H9 (cell line): ENCODE measurements at regions not wholly inside any gene's neighbourhood (a gene's known extent, or its start where the extent isn't known, plus 50 kb on each side); places are given as distances from the start of the nearest gene placed in this dataset.

Experiments
- DNase-seq: peaks from one replicate; pipeline ENCODE4 v3.0.0-alpha.2; 2017
- H2AFZ ChIP-seq: one replicate; pipeline ENCODE4 v1.6.1; 2013; ENCODE audit warnings: mild to moderate bottlenecking, low read length, control low read depth, moderate library complexity
- H2AK5ac ChIP-seq: 2 replicates; pipeline ENCODE4 v1.6.1; 2013; ENCODE audit warnings: low read length, control low read depth, mixed read lengths; ENCODE audit not compliant: insufficient read length
- H2BK120ac ChIP-seq: one replicate; pipeline ENCODE4 v1.6.1; 2013; ENCODE audit warnings: low read depth, mild to moderate bottlenecking, low read length, control low read depth, inconsistent platforms; ENCODE audit not compliant: poor library complexity, severe bottlenecking
- H2BK12ac ChIP-seq: 2 replicates; pipeline ENCODE4 v1.6.1; 2013; ENCODE audit warnings: low read length, control low read depth, mixed read lengths, low read depth; ENCODE audit not compliant: insufficient read length
- H2BK15ac ChIP-seq: 2 replicates; pipeline ENCODE4 v1.6.1; 2013; ENCODE audit warnings: low read depth, low read length, control low read depth
- H2BK20ac ChIP-seq: one replicate; pipeline ENCODE4 v1.6.1; 2013; ENCODE audit warnings: low read depth, mild to moderate bottlenecking, low read length, control low read depth, inconsistent platforms; ENCODE audit not compliant: poor library complexity, severe bottlenecking
- H2BK5ac ChIP-seq: 2 replicates; pipeline ENCODE4 v1.6.1; 2013; ENCODE audit warnings: low read length, control low read depth, mixed read lengths; ENCODE audit not compliant: insufficient read length
- H3K14ac ChIP-seq: 2 replicates; pipeline ENCODE4 v1.6.1; 2013; ENCODE audit warnings: low read length, control low read depth; ENCODE audit not compliant: insufficient read depth
- H3K18ac ChIP-seq: 2 replicates; pipeline ENCODE4 v1.6.1; 2013; ENCODE audit warnings: low read depth, mild to moderate bottlenecking, mixed read lengths, low read length, control low read depth; ENCODE audit not compliant: insufficient read length
- H3K23ac ChIP-seq: 2 replicates; pipeline ENCODE4 v1.6.1; 2013; ENCODE audit warnings: low read length, control low read depth, mixed read lengths, low read depth; ENCODE audit not compliant: insufficient read length
- H3K23me2 ChIP-seq: 2 replicates; pipeline ENCODE4 v1.6.1; 2013; ENCODE audit warnings: low read depth, mild to moderate bottlenecking, mixed read lengths, low read length, control low read depth; ENCODE audit not compliant: insufficient read length, poor library complexity, severe bottlenecking
- H3K27ac ChIP-seq: 2 replicates; pipeline ENCODE4 v1.5.1; 2013; ENCODE audit warnings: low read length, control low read depth, mixed read lengths, low read depth; ENCODE audit not compliant: insufficient read length
- H3K27me3 ChIP-seq: 2 replicates; pipeline ENCODE4 v1.6.1; 2013; ENCODE audit warnings: low read length, control low read depth, inconsistent platforms; ENCODE audit not compliant: insufficient read depth
- H3K4ac ChIP-seq: 2 replicates; pipeline ENCODE4 v1.6.1; 2013; ENCODE audit warnings: low read depth, mild to moderate bottlenecking, control low read depth, inconsistent platforms, low read length, moderate library complexity
- H3K4me1 ChIP-seq: 2 replicates; pipeline ENCODE4 v1.6.1; 2013; ENCODE audit warnings: low read length, control low read depth, inconsistent platforms; ENCODE audit not compliant: insufficient read depth
- H3K4me2 ChIP-seq: 2 replicates; pipeline ENCODE4 v1.6.1; 2013; ENCODE audit warnings: low read length, control low read depth, mixed read lengths; ENCODE audit not compliant: insufficient read length, insufficient read depth
- H3K56ac ChIP-seq: 2 replicates; pipeline ENCODE4 v1.6.1; 2013; ENCODE audit warnings: low read depth, mild to moderate bottlenecking, mixed read lengths, low read length, control low read depth; ENCODE audit not compliant: insufficient read length
- H3K79me1 ChIP-seq: 2 replicates; pipeline ENCODE4 v1.6.1; 2013; ENCODE audit warnings: low read depth, mild to moderate bottlenecking, moderate library complexity, low read length, control low read depth, inconsistent platforms; ENCODE audit not compliant: insufficient read depth, poor library complexity, severe bottlenecking
- H3K79me2 ChIP-seq: 2 replicates; pipeline ENCODE4 v1.6.1; 2013; ENCODE audit warnings: low read length, control low read depth, inconsistent platforms; ENCODE audit not compliant: insufficient read depth
- H3K9ac ChIP-seq: 2 replicates; pipeline ENCODE4 v1.6.1; 2013; ENCODE audit warnings: low read length, control low read depth, mixed read lengths; ENCODE audit not compliant: insufficient read length; ENCODE audit errors: extremely low read depth
- H3K9me3 ChIP-seq: one replicate; pipeline ENCODE4 v1.6.1; 2013; ENCODE audit warnings: low read depth, low read length, inconsistent platforms; ENCODE audit not compliant: control insufficient read depth
- H3T11ph ChIP-seq: one replicate; pipeline ENCODE4 v1.6.1; 2013; ENCODE audit warnings: mild to moderate bottlenecking, low read length, control low read depth, inconsistent platforms
- H4K20me1 ChIP-seq: one replicate; pipeline ENCODE4 v1.6.1; 2013; ENCODE audit not compliant: control insufficient read depth, insufficient read length, insufficient read depth
- H4K5ac ChIP-seq: 2 replicates; pipeline ENCODE4 v1.6.1; 2013; ENCODE audit warnings: low read depth, mild to moderate bottlenecking, mixed read lengths, low read length, control low read depth; ENCODE audit not compliant: insufficient read length
- H4K8ac ChIP-seq: replicated peaks from 2 replicates; pipeline ENCODE4 v1.6.1; 2013; ENCODE audit warnings: low read length, control low read depth, mixed read lengths, low read depth; ENCODE audit not compliant: insufficient read length
- H4K91ac ChIP-seq: 2 replicates; pipeline ENCODE4 v1.6.1; 2013; ENCODE audit warnings: low read depth, mild to moderate bottlenecking, moderate library complexity, mixed read lengths, low read length, control low read depth; ENCODE audit not compliant: insufficient read length
- H3K27ac Mint-ChIP-seq, 3 experiments: 2 replicates in 2 of 3; 3 replicates in 1 of 3; pipeline ENCODE4 v1.8.0; 2020 to 2021; ENCODE audit warnings: mixed read lengths in 3 of 3, mild to moderate bottlenecking in 1 of 3, moderate library complexity in 1 of 3
- H3K27me3 Mint-ChIP-seq: 2 replicates; pipeline ENCODE4 v1.8.0; 2021; ENCODE audit warnings: low read depth, mild to moderate bottlenecking, moderate library complexity, mixed read lengths
- H3K36me3 Mint-ChIP-seq, 3 experiments: 2 replicates in 2 of 3; 3 replicates in 1 of 3; pipeline ENCODE4 v1.8.0; 2020 to 2021; ENCODE audit warnings: low read depth in 3 of 3, mixed read lengths in 3 of 3; ENCODE audit not compliant: insufficient read depth in 1 of 3
- H3K4me1 Mint-ChIP-seq, 2 experiments: 2 replicates each; pipeline ENCODE4 v1.8.0; 2020; ENCODE audit warnings: mixed read lengths in 2 of 2
- H3K4me3 Mint-ChIP-seq, 2 experiments: 2 replicates in 1 of 2; 3 replicates in 1 of 2; pipeline ENCODE4 v1.8.0; 2020 to 2021; ENCODE audit warnings: mild to moderate bottlenecking in 2 of 2, mixed read lengths in 2 of 2, moderate library complexity in 1 of 2
- H3K9me3 Mint-ChIP-seq, 2 experiments: 2 replicates in 1 of 2; 3 replicates in 1 of 2; pipeline ENCODE4 v1.8.0; 2020; ENCODE audit warnings: mild to moderate bottlenecking in 2 of 2, mixed read lengths in 2 of 2, moderate library complexity in 1 of 2
- CTCF ChIP-seq: fragments of 200-600 bp; sonication (generic); conservative IDR thresholded peaks from 3 replicates; pipeline ENCODE4 v1.8.0; 2021; ENCODE audit warnings: antibody characterized with exemption, mild to moderate bottlenecking
- WGBS: extraction: QIAGEN DNeasy Blood & Tissue Kit; methylation state at CpG from one replicate; pipeline ENCODE4 v1.1.7; 2013; ENCODE audit warnings: missing lambda C conversion rate, low lambda C conversion rate, mixed read lengths; ENCODE audit not compliant: insufficient read length; ENCODE audit errors: extremely low coverage; 5-methylcytosine and 5-hydroxymethylcytosine counted together

- Histone ChIP-seq H3K4me1 (no peaks in the 10 kb centered on the region), H3T11ph (no peak overlapping the region), H2AFZ (no peak overlapping the region), H3K4me2 (no peak overlapping the region), H3K79me2 (no peaks in the 10 kb centered on the region), H2BK15ac (no peak overlapping the region), H3K23me2 (no peaks in the 10 kb centered on the region), H4K91ac (no peak overlapping the region), H3K9ac (no peak overlapping the region), H3K9me3 (no peaks in the 10 kb centered on the region), H4K20me1 (no peaks in the 10 kb centered on the region), H2BK12ac (no peak overlapping the region), H3K79me1 (no peaks in the 10 kb centered on the region), H3K27ac (no peak overlapping the region), H2BK20ac (no peak overlapping the region), H2BK5ac (no peak overlapping the region), H3K4ac (no peak overlapping the region), H2BK120ac (no peak overlapping the region), H3K23ac (no peak overlapping the region), H3K27me3 (no peaks in the 10 kb centered on the region), H2AK5ac (no peak overlapping the region), H3K18ac (no peak overlapping the region), H4K8ac (no peak overlapping the region), H3K56ac (no peak overlapping the region), H3K14ac (no peak overlapping the region), H4K5ac (no peak overlapping the region)
- Mint-ChIP-seq H3K27ac (no peak overlapping the region; a peak in 1 of 7 replicates), H3K4me3 (no peak overlapping the region), H3K4me1 (no peaks in the 10 kb centered on the region), H3K9me3 (no peaks in the 10 kb centered on the region), H3K36me3 (no peaks in the 10 kb centered on the region; a peak in 1 of 7 replicates), H3K27me3 (no peaks in the 10 kb centered on the region; the same call in 1 of the 2 replicates)
- no peak for TF ChIP-seq CTCF
- WGBS = no CpG with 5 or more reads among the region's 3 CpGs
- DNase-seq = no peak
Measured at GRCh38 chr12:25301798-25302197, 51.1 kb upstream of the KRAS start.
